ENCODE measurements at regions not wholly inside any gene's neighbourhood (a gene's known extent, or its start where the extent isn't known, plus 50 kb on each side); places are given as distances from the start of the nearest gene placed in this dataset.

GRCh38 chr6:23307516-23307915 lies 738.1 kb downstream of the HDGFL1 start:
- TF ChIP-seq CTCF (conservative IDR thresholded peaks at IDR 0.05; ENCODE audit: low read depth, low read length): no peak
- no peak overlapping the region for H3K4me3 ChIP-seq (ENCODE audit: low read depth, low read length)
- no peak for DNase-seq (ENCODE audit: low read depth)

- no peak overlapping the region for H3K4me3 ChIP-seq (ENCODE audit: low read depth, low read length)
- TF ChIP-seq CTCF (conservative IDR thresholded peaks at IDR 0.05; ENCODE audit: low read depth, low read length): no peak
- no peak for DNase-seq (ENCODE audit: low read depth)
These were observed 738.8 kb downstream of the HDGFL1 start for GRCh38 chr6:23308166-23308565.

GRCh38 chr6:23311211-23311610 lies 741.8 kb downstream of the HDGFL1 start:
- DNase-seq (ENCODE audit: low read depth): no peak
- TF ChIP-seq CTCF (conservative IDR thresholded peaks at IDR 0.05; ENCODE audit: low read depth, low read length): no peak
- H3K4me3 ChIP-seq (ENCODE audit: low read depth, low read length): no peak overlapping the region

- H3K4me3 ChIP-seq (ENCODE audit: low read depth, low read length): no peak overlapping the region
- no peak for DNase-seq (ENCODE audit: low read depth)
These were observed 746.8 kb downstream of the HDGFL1 start for GRCh38 chr6:23316131-23316530.

GRCh38 chr6:23316931-23317330 lies 747.6 kb downstream of the HDGFL1 start:
- DNase-seq (ENCODE audit: low read depth): no peak
- no peak overlapping the region for H3K4me3 ChIP-seq (ENCODE audit: low read depth, low read length)
- no peak for TF ChIP-seq CTCF (conservative IDR thresholded peaks at IDR 0.05; ENCODE audit: low read depth, low read length)

More at GRCh38 chr6:23316131-23316530, 746.8 kb downstream of the HDGFL1 start:
- TF ChIP-seq CTCF (conservative IDR thresholded peaks at IDR 0.05; ENCODE audit: low read depth, low read length): no peak

- no peak for DNase-seq (ENCODE audit: low read depth)
- no peak overlapping the region for H3K4me3 ChIP-seq (ENCODE audit: low read depth, low read length)
- TF ChIP-seq CTCF (conservative IDR thresholded peaks at IDR 0.05; ENCODE audit: low read depth, low read length): no peak
These were observed 750.2 kb downstream of the HDGFL1 start for GRCh38 chr6:23319582-23319981.

- H3K4me3 ChIP-seq (ENCODE audit: low read depth, low read length): no peak overlapping the region
- no peak for TF ChIP-seq CTCF (conservative IDR thresholded peaks at IDR 0.05; ENCODE audit: low read depth, low read length)
- no peak for DNase-seq (ENCODE audit: low read depth)
These were observed 751.2 kb downstream of the HDGFL1 start for GRCh38 chr6:23320471-23321015.
